ENCODE measurements at regions not wholly inside any gene's neighbourhood (a gene's known extent, or its start where the extent isn't known, plus 50 kb on each side); places are given as distances from the start of the nearest gene placed in this dataset.

- H3K4me1 ChIP-seq, result no peaks in the 10 kb centered on the region
- DNase-seq (no peak), ATAC-seq (peak in 1 of 8 donors; percentile 50)
- peaks cover 0 to 14% (median 0%) of the 10 kb centered on the region in 11 donors for H3K9me3 ChIP-seq
- H3K36me3 ChIP-seq, result no peaks in the 10 kb centered on the region
- no peaks in the 10 kb centered on the region for H3K27me3 ChIP-seq
- 59 to 71% methylated on average over 4 of the region's 4 CpGs for WGBS, 2 donors
- no peak for TF ChIP-seq CTCF (IDR thresholded peaks at IDR 0.05)
- H3K27ac ChIP-seq, result no peak overlapping the region
- intact Hi-C loops (cut with DNase I), result no loop called here
- H3K4me3 ChIP-seq, result no peak overlapping the region
These were observed 261.1 kb downstream of the SAMD5 start for GRCh38 chr6:147769496-147770087.

- 87 to 88% methylated on average over 7 of the region's 7 CpGs for WGBS, 2 donors
- H3K27ac ChIP-seq, result no peak overlapping the region
- TF ChIP-seq CTCF (IDR thresholded peaks at IDR 0.05), result no peak
- H3K4me1 ChIP-seq, result no peaks in the 10 kb centered on the region
- DNase-seq (no peak), ATAC-seq (no peak)
- H3K27me3 ChIP-seq, result no peaks in the 10 kb centered on the region
- H3K4me3 ChIP-seq, result no peak overlapping the region
- intact Hi-C loops (cut with DNase I), result no loop called here
- no peaks in the 10 kb centered on the region for H3K36me3 ChIP-seq
- peaks cover 0 to 14% (median 0%) of the 10 kb centered on the region in 11 donors for H3K9me3 ChIP-seq
These were observed 261.7 kb downstream of the SAMD5 start for GRCh38 chr6:147770221-147770620.

- Histone ChIP-seq H3K27me3 (no peaks in the 10 kb centered on the region), H3K27ac (no peak overlapping the region), H3K4me3 (no peak overlapping the region), H3K9me3 (no peaks in the 10 kb centered on the region), H3K4me1 (no peaks in the 10 kb centered on the region), H3K36me3 (no peaks in the 10 kb centered on the region)
- WGBS, 2 donors, result 93 to 95% methylated on average over 4 of the region's 4 CpGs
- no peak for DNase-seq
- ATAC-seq, result no peak
- intact Hi-C loops (cut with DNase I), result no loop called here
- TF ChIP-seq CTCF (IDR thresholded peaks at IDR 0.05), result no peak
These were observed 264.2 kb downstream of the SAMD5 start for GRCh38 chr6:147772724-147773123.

- Histone ChIP-seq H3K36me3 (no peaks in the 10 kb centered on the region), H3K27me3 (no peaks in the 10 kb centered on the region), H3K27ac (no peak overlapping the region), H3K4me3 (no peak overlapping the region), H3K9me3 (no peaks in the 10 kb centered on the region), H3K4me1 (no peaks in the 10 kb centered on the region)
- no peak for DNase-seq
- intact Hi-C loops (cut with DNase I), result no loop called here
- no peak for ATAC-seq
- TF ChIP-seq CTCF (IDR thresholded peaks at IDR 0.05), result no peak
- 65 to 67% methylated on average over 3 of the region's 3 CpGs for WGBS, 2 donors
These were observed 266.4 kb downstream of the SAMD5 start for GRCh38 chr6:147774856-147775255.

Data from heart right ventricle (tissue), 16 donors.